Myocyte (in vitro differentiated cells): ENCODE measurements at regions not wholly inside any gene's neighbourhood (a gene's known extent, or its start where the extent isn't known, plus 50 kb on each side); places are given as distances from the start of the nearest gene placed in this dataset.

ENCODE experiments used
- DNase-seq: peaks from one replicate; pipeline ENCODE4 v3.0.0-alpha.2; 2012; ENCODE audit warnings: low read depth

DNA sequence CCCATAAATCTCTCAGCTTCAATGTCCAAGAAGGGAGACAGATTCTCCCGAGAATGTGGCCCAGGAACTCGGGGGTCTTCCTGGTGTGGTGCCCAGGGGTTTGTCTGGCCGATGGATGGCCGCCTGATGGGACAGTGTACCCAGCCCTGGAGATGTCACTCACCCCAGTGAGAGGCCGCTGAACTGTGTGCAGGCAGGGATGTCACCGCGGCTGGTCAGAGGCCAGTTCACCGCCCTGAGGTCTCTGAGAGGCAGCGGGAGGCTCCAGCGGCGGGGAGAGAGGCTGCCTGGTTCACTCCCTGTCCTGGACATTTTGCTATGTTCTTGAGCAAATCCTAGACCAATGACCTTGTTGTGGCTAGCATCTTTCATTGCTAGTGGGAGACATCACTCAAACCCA is 1349.5 kb downstream of the BRD1 start:
- no peak for DNase-seq

DNA sequence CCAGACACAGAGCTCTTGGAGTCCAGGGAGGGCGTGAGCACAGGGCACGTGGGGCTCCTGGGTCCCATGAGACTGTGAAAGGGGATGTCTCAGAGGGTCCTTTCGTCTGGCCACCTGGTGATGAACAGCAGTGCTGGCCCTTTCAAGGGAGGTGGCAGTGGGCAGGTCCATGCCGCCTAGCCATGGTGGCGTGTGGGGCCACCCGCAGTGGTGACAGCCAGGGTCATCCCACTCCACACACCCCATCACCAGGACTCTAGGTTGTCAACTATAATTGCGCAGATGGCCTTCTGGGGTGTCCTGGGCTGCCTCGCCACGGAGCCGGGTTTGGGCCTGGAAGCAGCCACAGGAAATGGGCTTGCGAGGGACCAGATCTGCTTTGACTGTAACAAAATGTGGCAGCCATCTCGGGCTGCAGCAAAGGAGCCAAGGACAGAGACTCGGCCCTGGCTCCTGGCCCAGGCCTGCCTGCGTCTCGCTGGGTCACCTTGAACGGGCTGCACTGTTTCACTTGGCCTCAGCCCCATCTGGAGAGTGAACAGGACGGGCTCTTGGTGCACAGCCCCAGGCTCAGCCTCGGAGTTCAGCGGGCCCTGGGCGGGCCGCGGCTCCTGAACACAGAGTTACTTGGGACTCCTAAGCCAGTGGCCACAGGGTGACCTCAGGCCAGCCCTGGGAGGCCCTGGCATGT is 1350.5 kb downstream of the BRD1 start:
- DNase-seq: no peak

GRCh38 chr22:48476577-48476976 is 1351.1 kb downstream of the BRD1 start:
- no peak for DNase-seq

DNA sequence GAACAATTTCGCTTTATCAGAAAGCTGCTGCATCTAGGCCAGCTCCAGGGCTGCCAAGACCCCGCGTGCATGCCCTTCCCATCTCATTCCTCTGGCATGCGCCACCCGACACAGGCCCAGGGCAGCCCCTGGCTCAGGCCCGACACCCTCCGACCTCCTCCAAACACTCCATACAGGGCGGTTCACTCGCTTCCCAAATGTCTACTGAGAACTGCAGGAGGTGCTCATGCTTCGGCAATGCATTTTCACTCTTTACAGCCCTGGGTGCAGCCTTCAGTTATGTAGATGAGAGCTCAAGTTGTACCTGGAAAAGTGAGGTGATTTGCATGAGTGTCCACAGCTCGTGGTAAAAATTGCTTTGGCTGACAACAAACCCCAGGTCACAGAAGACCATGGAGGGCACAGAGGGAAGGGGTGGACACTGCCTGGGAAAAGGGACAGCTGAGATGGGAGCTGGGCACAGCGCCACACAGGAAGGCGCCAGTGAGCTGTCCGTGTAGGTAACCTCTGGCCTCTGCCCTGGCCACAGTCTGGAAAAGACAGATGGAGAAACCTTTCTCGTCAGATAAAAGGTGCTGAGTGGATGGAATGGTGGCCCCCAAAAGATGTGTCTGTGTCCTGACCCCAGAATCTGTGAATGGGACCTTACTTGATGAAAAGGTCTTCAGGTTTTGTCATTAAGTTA is 1351.9 kb downstream of the BRD1 start:
- no peak for DNase-seq

DNA sequence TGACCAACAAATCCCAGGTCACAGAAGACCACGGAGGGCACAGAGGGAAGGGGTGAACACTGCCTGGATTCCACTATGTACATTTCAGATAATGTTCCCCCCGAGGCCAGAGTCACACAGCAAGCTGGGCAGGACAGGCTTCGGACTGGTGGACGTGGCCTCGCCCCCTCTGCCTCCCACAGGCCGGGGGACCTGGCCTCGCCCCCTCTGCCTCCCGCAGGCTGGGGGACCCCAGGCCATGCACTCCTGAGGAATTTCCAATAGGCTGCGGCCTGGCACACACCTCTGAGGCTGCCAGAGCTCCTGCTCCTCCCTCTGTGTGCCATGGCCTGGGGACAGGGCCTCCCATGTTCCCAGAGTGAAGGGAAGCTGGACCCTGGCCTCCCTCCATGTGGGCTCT is 1352.8 kb downstream of the BRD1 start:
- DNase-seq: no peak

DNA sequence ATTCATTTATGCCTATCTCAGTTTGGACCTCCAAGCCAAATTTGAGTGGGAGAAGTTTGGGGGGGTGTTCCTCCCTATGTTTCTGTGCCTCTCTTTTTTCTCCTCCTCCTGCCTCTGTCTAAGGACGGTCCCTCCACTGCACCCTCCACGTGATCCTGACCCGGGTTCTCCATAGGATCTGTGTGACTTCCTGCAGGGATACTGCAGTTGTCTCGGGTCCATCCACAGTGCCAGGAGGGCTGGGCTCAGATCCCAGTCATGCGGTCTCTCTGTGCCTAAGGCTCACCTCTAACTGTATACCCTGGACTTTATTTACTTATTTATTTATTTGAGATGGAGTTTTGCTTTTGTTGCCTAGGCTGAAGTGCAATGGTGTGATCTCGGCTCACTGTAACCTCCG is 1354.5 kb downstream of the BRD1 start:
- DNase-seq: no peak

GRCh38 chr22:48464246-48464645 is 1363.4 kb downstream of the BRD1 start:
- DNase-seq: no peak

GRCh38 chr22:48459859-48460823 is 1367.5 kb downstream of the BRD1 start:
- DNase-seq: no peak

DNA sequence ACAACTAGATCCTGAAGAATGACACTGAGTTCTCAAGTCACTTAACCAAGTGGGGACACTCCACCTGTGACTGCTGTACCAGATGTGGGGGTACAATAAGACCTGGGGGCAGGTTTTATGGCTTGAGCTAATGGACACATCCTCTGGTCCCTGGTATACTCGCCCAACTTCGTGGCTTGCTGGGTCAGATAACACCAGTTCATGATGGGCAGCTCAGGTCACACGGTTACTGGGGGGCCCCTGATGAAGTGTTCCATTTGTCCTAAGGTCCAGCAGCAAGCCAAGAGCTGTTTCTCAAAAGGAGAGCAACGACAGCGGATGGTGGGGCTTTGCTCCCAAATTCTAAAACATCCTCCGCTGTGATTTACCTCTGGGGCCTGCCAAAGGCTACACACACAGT is 1368.4 kb downstream of the BRD1 start:
- no peak for DNase-seq

GRCh38 chr22:48456449-48456848 is 1371.2 kb downstream of the BRD1 start:
- no peak for DNase-seq

- no peak for DNase-seq
Measured at GRCh38 chr22:48453751-48454485, 1373.8 kb downstream of the BRD1 start.

DNA sequence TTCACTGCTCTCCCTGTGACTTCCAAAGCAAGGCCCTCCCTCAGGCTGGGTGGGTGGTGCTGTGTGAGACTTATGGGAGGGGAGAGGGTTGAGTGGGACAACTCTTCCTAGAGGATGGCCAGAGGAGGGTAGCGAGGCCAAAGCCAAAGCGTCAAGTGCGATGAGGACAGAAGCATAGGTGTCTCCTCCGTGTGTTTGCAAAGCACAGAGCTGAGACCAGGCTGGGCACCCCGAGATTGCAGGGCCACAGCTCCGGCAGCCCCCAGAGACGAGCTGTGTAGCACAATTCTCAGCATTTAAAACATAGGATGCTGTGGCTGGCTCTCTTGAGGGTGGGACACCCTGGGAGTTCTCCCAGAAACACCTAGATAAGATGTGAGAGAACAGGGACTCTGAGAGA is 1374.5 kb downstream of the BRD1 start:
- no peak for DNase-seq

GRCh38 chr22:48452766-48453165 is 1374.9 kb downstream of the BRD1 start:
- DNase-seq: no peak

GRCh38 chr22:48451891-48452290 is 1375.8 kb downstream of the BRD1 start:
- no peak for DNase-seq

- DNase-seq: no peak
Measured at GRCh38 chr22:48450188-48450825, 1377.4 kb downstream of the BRD1 start.

DNA sequence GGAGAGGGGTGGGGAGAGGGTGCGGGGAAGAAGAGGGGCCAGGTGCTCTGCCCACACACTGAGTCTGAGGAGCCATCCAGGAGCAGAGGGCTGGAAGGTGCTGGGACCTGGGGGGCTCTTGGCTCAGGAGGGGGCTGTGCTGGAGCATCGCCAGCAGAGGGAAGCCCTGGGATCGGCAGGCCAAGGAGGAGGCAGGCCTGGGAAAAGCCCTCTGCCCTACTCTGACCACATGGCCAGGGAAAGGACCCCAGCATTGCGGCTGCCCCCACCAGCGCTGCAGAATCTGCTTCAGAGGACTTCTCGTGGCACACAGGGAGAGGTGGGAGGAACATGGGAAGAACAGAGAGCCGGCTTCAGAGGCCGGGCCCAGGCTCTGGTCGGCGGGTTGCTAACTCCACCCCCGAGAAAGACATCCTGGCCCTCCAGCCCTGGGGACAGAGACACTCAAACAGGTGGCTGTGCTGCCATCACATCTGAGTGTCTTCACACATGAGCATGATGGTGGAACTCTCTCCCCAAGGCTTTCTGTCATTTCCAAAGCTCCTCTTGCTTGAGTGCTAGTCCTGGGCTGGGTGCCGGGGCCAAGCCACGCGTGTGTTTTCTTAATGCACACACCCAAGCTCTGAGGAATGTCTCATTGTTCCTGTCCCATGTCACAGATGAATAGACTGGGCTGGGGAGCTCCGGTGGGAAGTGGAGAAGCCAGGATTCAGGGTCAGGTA is 1378.0 kb downstream of the BRD1 start:
- DNase-seq: no peak

GRCh38 chr22:48448821-48449220 is 1378.9 kb downstream of the BRD1 start:
- DNase-seq: no peak

DNA sequence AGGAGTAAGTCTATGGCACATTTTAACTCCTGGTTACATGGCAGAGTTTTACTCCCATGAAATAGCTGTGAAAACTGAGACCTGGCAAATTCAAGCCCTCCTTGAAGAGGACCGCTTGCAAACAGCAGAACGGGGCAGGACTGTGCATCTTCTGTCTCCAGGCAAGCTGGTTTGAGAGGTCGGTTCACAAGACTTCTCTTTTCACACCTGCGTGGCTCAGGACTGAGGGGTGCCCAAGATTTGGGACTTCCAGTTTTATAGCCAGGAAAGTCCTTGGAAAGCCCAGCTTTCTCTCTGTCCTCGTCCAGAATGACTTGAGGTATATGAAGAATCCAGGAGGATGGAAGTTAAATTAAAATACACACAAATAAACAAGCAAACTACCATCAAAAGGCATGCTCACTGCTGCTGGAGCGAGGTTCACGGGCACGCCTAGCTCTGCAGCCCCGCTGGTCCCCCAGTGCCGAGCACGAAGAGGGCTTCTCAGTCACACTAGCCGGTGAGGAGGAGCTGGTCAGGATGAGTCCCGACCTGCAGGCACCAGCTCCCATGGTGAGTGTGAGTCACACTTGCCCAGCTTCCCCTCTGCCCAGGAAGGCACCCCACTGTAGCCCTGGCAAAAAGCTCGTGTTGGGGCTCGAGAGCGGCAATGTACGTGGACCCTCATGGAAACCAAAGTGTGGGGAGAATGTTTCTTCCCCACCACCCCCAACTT is 1382.4 kb downstream of the BRD1 start:
- no peak for DNase-seq

DNA sequence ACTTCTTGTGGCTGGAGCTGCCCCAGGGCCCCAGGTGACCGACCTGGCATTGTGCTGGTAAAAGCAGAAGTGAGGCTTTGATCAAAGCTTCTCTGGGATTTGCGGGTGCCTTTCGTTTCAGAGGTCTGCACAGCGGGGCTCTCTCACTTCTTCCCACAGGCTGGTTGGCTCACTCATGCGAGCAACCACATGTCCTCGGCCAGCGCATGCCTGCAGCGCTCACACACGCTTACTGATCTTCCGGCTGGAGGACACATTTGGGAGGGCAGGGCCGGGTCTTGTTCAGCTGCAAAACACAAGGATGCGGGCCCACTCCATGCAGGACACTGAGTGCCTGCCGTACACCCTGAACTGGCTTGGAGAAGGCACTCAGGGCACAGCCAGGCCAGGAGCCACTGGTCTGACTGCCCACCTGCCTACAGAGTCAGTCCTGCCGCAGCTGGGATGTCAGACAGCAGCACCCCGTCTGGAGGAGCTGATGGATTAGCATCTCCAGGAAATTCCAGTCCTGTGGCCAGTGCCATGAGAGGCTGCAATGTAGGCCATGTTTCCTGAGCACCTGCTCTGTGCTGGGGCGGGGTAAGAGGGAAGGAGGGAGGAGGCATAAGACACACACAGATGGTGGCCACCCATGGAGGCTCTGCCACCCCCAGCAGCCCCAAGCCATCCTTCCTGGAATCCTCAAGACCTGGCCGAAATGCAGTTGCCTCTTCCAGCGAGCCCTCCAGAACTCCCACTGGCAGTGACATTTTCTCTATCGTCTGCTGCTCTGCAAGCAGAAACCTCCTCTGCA is 1383.2 kb downstream of the BRD1 start:
- no peak for DNase-seq
